H1 (cell line): ENCODE measurements at regions not wholly inside any gene's neighbourhood (a gene's known extent, or its start where the extent isn't known, plus 50 kb on each side); places are given as distances from the start of the nearest gene placed in this dataset.

Source experiments
- BCL11A ChIP-seq, 2 experiments: IDR thresholded peaks; one replicate each; pipeline ENCODE4 v1.6.1; 2011; ENCODE audit warnings: low read depth in 2 of 2, low read length in 2 of 2, mild to moderate bottlenecking in 2 of 2
- POU5F1 ChIP-seq: IDR thresholded peaks from 2 replicates; pipeline ENCODE4 v1.6.1; 2011; ENCODE audit warnings: low read depth, mild to moderate bottlenecking, low read length, moderate library complexity
- TF ChIP-seq, protein P1 (sequence below): fragments of 300-600 bp; sonication (generic); IDR thresholded peaks from 2 replicates; pipeline ENCODE4 v1.7.1; 2012; ENCODE audit warnings: low read length, moderate library complexity, mild to moderate bottlenecking, inconsistent platforms; ENCODE audit not compliant: insufficient replicate concordance

DNA sequence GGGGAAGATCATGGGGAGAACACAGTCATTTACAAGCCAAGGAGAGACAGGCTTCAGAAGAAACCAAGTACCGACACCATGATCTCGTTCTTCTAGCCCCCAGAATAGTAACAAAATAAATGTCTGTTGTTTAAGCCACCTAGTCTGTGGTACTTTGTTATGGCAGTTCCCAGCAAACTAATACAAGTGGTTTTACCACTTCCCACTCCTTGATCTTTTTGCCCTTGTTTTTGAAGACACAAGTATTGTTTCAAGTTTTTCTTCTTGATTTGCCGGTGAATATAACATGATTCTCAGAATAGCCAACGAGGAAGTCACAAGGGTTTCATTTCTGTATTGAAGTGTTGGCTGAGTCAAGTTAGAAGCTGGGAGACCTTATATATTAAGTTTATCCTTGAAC, 220.3 kb downstream of the SOX2 start (continued):
- TF ChIP-seq, protein P1, sequence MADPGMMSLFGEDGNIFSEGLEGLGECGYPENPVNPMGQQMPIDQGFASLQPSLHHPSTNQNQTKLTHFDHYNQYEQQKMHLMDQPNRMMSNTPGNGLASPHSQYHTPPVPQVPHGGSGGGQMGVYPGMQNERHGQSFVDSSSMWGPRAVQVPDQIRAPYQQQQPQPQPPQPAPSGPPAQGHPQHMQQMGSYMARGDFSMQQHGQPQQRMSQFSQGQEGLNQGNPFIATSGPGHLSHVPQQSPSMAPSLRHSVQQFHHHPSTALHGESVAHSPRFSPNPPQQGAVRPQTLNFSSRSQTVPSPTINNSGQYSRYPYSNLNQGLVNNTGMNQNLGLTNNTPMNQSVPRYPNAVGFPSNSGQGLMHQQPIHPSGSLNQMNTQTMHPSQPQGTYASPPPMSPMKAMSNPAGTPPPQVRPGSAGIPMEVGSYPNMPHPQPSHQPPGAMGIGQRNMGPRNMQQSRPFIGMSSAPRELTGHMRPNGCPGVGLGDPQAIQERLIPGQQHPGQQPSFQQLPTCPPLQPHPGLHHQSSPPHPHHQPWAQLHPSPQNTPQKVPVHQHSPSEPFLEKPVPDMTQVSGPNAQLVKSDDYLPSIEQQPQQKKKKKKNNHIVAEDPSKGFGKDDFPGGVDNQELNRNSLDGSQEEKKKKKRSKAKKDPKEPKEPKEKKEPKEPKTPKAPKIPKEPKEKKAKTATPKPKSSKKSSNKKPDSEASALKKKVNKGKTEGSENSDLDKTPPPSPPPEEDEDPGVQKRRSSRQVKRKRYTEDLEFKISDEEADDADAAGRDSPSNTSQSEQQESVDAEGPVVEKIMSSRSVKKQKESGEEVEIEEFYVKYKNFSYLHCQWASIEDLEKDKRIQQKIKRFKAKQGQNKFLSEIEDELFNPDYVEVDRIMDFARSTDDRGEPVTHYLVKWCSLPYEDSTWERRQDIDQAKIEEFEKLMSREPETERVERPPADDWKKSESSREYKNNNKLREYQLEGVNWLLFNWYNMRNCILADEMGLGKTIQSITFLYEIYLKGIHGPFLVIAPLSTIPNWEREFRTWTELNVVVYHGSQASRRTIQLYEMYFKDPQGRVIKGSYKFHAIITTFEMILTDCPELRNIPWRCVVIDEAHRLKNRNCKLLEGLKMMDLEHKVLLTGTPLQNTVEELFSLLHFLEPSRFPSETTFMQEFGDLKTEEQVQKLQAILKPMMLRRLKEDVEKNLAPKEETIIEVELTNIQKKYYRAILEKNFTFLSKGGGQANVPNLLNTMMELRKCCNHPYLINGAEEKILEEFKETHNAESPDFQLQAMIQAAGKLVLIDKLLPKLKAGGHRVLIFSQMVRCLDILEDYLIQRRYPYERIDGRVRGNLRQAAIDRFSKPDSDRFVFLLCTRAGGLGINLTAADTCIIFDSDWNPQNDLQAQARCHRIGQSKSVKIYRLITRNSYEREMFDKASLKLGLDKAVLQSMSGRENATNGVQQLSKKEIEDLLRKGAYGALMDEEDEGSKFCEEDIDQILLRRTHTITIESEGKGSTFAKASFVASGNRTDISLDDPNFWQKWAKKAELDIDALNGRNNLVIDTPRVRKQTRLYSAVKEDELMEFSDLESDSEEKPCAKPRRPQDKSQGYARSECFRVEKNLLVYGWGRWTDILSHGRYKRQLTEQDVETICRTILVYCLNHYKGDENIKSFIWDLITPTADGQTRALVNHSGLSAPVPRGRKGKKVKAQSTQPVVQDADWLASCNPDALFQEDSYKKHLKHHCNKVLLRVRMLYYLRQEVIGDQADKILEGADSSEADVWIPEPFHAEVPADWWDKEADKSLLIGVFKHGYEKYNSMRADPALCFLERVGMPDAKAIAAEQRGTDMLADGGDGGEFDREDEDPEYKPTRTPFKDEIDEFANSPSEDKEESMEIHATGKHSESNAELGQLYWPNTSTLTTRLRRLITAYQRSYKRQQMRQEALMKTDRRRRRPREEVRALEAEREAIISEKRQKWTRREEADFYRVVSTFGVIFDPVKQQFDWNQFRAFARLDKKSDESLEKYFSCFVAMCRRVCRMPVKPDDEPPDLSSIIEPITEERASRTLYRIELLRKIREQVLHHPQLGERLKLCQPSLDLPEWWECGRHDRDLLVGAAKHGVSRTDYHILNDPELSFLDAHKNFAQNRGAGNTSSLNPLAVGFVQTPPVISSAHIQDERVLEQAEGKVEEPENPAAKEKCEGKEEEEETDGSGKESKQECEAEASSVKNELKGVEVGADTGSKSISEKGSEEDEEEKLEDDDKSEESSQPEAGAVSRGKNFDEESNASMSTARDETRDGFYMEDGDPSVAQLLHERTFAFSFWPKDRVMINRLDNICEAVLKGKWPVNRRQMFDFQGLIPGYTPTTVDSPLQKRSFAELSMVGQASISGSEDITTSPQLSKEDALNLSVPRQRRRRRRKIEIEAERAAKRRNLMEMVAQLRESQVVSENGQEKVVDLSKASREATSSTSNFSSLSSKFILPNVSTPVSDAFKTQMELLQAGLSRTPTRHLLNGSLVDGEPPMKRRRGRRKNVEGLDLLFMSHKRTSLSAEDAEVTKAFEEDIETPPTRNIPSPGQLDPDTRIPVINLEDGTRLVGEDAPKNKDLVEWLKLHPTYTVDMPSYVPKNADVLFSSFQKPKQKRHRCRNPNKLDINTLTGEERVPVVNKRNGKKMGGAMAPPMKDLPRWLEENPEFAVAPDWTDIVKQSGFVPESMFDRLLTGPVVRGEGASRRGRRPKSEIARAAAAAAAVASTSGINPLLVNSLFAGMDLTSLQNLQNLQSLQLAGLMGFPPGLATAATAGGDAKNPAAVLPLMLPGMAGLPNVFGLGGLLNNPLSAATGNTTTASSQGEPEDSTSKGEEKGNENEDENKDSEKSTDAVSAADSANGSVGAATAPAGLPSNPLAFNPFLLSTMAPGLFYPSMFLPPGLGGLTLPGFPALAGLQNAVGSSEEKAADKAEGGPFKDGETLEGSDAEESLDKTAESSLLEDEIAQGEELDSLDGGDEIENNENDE: no peak
- TF ChIP-seq BCL11A (IDR thresholded peaks at IDR 0.05; ENCODE audit: low read depth in 2 of 2, low read length in 2 of 2) (no peak), POU5F1 (no peak)
